LHCN-M2 (cell line): ENCODE measurements at regions not wholly inside any gene's neighbourhood (a gene's known extent, or its start where the extent isn't known, plus 50 kb on each side); places are given as distances from the start of the nearest gene placed in this dataset.

Experiments
- DNase-seq: peaks from one replicate; pipeline ENCODE4 v3.0.0-alpha.2; 2012; ENCODE audit warnings: low read depth

- DNase-seq, result no peak
These were observed 502.1 kb upstream of the CDH4 start for GRCh38 chr20:60749804-60750602.

DNA sequence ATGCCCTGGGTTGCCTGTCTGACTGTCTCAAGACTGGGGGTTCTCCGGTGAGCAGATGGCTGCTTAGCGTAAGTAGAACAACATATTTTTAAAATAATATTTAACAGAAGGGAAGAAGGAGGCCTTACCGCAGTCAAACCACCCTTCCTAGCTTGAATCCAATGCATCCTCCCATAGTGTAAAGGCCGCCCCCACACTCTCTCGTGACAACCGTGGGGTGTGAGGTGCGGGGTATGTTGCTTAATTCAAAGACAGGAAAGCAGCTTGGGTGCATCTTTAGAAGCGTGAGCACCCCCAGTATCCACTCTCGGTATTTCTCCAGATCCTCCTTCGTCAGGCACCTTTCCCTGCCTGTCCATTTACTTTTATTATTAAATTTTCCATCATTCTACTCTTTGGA, 501.2 kb upstream of the CDH4 start:
- no peak for DNase-seq

DNA sequence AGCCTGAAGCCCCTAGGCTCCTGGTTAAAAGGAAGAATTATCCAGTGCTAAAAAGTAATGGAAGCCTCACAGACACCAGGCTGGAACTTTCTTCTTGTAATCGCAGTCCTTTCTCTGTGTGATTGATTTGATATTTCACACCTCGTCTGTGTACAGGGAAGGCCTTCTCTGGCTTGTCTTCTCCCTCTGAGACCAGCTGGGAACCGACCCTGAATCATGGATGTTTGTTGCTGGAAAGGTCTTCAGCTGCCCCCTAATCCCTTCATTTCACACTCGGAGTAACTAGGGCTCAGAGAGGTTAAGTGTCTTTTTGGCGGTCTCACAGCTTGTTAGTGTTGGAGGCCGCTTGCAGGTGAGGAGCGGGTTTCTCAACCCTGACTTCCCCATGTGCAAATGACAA, 500.2 kb upstream of the CDH4 start:
- no peak for DNase-seq

DNA sequence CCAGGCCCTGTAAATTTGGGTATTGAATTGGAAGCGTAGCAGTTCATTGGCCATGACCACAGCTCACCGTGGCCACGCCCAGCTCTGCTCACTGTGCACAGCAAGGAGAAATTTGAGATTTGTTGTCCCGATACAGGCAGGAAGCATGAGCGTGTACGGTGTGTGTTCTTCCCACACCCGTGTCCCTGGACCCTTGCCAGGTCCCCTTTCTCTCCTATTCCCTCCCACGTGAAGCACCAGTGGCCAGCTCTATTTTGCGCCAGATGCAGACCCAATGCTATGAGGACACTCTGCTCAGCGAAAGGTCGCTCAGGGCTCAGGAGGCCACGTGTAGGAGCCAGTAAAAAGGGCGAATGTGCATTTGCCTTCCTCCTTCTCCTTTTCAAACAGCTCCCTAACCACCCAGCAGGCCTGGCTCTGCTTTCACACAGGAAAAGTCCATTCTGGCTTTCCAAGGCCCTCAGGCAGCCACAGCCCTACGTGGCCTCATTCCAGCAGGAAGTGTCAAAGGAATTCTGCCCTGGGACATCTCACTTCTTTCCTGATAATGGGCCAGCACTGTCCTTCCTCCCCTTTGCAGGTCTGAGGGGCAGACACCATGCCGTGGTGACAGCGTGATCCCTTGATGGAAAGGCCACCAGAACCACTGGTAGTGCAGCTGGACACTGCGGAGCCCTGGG, 499.2 kb upstream of the CDH4 start:
- no peak for DNase-seq

GRCh38 chr20:60754856-60755255, 497.2 kb upstream of the CDH4 start:
- no peak for DNase-seq

DNA sequence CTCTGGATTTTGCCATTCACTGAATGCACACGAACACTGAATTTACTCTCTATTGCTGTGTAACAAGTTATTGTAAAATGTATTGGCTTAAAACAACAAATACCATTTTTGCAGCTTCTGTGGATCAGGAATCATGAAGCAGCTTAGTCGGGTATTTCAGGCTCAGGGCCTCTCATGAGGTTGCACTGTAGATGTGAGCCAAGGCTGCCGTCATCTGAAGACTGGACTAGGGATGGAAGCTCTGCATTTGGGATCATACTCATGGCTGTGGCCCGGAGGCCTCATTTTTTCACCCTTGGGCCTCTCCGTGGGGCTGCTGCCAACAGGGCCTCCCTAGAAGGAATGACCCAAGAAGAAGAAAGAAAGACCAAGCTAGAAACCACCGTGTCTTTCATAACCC, 492.4 kb upstream of the CDH4 start:
- no peak for DNase-seq

- DNase-seq, result no peak
These were observed 491.6 kb upstream of the CDH4 start for GRCh38 chr20:60760256-60761000.

- DNase-seq, result no peak
These were observed 491.0 kb upstream of the CDH4 start for GRCh38 chr20:60761056-60761455.

- no peak for DNase-seq
These were observed 489.7 kb upstream of the CDH4 start for GRCh38 chr20:60762386-60762785.

DNA sequence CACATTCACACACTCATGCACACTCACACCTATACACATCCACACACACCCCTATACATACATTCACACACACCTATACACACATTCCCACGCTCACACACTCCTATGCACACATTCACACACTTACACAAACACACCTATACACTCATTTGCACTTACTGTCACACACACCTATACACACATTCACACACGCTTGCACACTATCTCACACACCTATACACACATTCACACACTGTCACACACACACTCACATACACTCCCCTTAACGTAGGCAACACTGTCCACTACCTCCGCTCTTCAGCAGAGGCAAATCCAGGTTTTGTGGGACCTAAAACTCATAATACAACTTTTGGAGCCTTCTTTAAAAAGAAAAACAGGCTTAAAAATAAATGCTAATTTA, 487.7 kb upstream of the CDH4 start:
- no peak for DNase-seq

DNA sequence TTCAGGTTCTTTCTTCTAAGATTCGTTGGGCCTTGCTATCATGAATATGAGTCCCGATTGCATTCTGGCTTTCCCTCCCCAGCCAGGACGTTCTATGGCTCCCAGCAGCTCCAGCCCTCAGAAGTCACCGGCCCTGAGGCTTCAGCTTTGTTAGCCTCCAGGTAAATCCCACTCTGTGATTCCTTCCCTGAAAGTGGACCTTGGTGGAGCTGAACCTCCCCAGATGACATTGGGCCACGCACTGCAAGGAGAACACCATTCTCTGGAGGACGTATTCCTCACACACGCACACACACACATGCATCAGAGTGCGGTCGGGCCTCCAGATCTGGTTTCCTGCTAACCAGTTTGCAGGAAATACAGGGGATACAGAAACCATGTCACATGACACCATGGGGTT, 487.3 kb upstream of the CDH4 start:
- DNase-seq, result no peak

DNA sequence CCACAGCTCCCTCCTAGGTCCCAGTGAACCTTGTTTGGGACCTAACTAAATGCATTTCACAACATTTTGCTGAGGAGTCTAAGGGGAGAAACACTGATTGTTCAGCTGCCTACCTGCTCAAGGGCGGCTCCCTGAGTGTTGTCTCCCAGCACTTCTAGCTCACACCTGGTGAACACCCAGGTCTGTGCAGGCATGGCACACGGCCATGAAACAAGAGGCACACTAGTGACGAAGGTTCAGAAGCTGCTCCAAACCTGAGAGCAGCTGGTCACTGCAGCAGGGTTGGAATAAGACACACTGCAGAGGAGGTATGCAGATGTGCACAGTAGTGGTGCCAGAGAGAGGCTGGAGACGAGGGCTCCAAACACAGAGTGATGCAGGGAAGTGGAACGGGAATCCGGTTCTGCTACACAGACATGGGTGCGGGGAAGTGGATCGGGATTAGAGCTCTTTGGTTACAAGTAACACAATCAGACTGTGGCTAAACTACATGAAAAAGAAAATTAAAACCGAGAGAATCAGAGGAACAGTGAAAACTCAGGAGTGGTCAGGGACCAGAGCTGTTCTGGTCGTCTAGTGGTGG, 486.1 kb upstream of the CDH4 start:
- DNase-seq, result no peak

- DNase-seq, result no peak
These were observed 483.8 kb upstream of the CDH4 start for GRCh38 chr20:60768216-60768615.

DNA sequence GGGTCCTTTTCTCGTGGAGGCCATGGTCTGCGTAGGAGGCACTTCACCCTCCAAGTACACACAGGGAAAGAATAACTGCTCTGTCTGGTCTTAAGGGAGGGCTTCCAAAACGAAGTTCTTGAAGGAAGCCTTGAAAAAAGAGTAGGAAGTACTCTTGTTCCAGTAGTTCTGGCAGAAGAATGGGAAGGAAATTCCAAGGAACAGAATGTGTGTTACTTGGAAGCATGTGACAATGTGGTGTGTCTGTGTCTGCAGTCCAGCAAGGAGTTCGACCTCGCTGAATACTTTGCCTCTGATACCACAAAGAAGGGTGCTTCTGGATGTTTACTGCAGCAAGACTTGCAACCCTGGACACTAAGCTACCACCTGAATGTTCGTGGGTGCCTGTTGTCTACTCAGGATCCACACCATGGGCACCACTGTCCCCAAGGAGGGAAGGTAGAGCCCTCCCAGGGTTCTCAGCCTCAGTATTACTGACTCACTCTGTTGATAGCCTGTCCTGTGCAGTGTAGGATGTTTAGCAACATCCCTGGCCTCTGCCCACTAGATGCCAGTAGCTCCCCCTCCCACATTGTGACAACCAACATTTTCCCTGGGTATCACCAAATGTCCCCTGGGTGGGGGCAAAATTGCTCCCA, 471.6 kb upstream of the CDH4 start:
- no peak for DNase-seq

DNA sequence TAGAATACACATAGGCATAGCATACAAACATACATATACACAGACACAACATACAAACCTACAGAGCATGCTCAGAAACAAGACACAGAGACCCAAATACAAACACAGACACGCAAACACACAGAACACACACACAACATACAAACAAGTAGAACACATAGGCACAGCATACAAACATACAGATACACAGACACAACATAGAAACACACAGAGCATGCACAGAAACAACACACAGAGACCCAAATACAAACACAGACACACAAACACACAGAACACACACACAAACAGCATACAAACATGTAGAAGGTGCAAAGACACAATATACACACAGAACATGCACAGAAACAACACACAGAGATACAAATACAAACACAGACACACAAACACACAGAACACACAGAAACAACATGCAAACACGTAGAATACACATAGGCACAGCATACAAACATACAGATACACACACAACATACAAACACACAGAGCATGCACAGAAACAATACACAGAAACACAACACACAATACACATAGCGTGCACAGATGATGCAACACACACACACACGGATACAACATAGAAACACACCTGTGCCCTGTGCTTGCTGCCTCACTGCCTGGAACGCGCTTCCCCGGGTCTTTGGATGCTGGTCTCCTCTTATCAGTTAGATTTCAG, 469.0 kb upstream of the CDH4 start:
- no peak for DNase-seq

GRCh38 chr20:60785301-60785700, 466.8 kb upstream of the CDH4 start:
- no peak for DNase-seq

DNA sequence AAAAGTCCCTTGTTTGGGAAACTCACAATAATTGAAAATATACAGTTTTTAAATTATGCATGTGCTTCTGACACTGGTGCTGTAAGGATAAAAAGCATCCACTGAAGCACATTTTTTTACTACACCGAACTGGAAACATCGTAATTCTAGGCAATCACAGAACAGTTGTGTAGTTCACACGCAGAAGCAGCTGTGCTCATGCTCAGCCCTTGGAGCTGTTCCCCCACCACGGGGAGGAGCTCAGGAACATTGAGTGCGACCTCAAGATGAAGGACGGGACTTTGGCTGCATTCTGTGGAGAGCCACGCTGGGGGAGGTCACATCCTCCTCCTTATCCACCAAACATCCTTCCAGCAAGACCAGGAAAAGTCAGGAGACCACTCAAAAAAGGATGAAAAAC, 466.3 kb upstream of the CDH4 start:
- no peak for DNase-seq

GRCh38 chr20:60786686-60787217, 465.3 kb upstream of the CDH4 start:
- DNase-seq, result no peak

DNA sequence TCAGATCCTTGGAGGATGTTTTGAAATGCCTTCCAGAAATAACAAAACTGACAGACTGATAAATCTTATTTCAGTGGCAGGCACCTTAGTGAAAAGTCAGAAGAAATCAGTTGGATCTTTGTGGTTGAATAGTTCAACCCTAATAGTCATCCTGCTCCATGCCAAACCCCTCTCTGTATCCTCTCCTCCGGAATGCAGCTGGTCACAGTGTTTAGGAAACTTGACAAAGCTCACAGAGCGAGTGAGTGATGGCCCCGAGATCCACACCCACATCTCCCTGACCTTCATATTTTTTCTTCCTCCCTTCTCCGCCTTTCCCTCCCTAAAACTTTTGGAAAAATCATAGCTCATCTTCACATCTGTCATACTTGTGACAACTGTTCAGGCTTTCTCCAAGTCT, 464.8 kb upstream of the CDH4 start:
- no peak for DNase-seq

- no peak for DNase-seq
These were observed 464.0 kb upstream of the CDH4 start for GRCh38 chr20:60788070-60788469.

DNA sequence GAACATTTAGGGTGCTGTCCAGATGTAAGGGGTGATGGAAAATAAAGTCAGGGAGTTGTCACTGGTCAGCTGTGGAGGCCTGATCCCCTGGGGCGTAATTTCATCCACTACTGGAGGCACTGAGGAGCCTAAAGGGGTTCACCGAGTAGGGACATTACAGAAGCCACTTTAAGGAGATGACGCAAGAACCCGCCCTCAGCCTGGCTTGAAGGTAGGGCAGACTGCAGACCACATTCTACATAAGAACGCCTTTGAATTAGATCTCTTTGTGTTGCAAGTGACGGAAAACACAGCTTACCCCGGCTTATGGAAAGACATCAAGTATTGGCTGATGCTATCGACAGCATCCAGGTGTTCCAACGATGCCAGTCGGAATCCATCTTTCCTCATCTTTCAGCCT, 462.7 kb upstream of the CDH4 start:
- no peak for DNase-seq
